ENCODE measurements at regions not wholly inside any gene's neighbourhood (a gene's known extent, or its start where the extent isn't known, plus 50 kb on each side); places are given as distances from the start of the nearest gene placed in this dataset.

- TF ChIP-seq, protein P1, sequence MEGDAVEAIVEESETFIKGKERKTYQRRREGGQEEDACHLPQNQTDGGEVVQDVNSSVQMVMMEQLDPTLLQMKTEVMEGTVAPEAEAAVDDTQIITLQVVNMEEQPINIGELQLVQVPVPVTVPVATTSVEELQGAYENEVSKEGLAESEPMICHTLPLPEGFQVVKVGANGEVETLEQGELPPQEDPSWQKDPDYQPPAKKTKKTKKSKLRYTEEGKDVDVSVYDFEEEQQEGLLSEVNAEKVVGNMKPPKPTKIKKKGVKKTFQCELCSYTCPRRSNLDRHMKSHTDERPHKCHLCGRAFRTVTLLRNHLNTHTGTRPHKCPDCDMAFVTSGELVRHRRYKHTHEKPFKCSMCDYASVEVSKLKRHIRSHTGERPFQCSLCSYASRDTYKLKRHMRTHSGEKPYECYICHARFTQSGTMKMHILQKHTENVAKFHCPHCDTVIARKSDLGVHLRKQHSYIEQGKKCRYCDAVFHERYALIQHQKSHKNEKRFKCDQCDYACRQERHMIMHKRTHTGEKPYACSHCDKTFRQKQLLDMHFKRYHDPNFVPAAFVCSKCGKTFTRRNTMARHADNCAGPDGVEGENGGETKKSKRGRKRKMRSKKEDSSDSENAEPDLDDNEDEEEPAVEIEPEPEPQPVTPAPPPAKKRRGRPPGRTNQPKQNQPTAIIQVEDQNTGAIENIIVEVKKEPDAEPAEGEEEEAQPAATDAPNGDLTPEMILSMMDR (IDR thresholded peaks at IDR 0.05), result no peak
- TF ChIP-seq POLR2AphosphoS5 (IDR thresholded peaks at IDR 0.05; ENCODE audit: low read depth, low read length) (no peak), TAF1 (IDR thresholded peaks at IDR 0.05; ENCODE audit: borderline replicate concordance, low read depth, low read length) (no peak), CHD2 (IDR thresholded peaks at IDR 0.05; ENCODE audit: low read length, partially characterized antibody) (no peak), FOXM1 (IDR thresholded peaks at IDR 0.05; ENCODE audit: low read depth) (no peak), EZH2phosphoT487 (IDR thresholded peaks at IDR 0.05; ENCODE audit: borderline replicate concordance, low read depth) (no peak), GABPA (IDR thresholded peaks at IDR 0.05; ENCODE audit: low read depth) (no peak), GATA2 (CRISPR knock-in tag; IDR thresholded peaks at IDR 0.05) (no peak)
- TF ChIP-seq, protein P2, sequence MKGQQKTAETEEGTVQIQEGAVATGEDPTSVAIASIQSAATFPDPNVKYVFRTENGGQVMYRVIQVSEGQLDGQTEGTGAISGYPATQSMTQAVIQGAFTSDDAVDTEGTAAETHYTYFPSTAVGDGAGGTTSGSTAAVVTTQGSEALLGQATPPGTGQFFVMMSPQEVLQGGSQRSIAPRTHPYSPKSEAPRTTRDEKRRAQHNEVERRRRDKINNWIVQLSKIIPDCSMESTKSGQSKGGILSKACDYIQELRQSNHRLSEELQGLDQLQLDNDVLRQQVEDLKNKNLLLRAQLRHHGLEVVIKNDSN (IDR thresholded peaks at IDR 0.05; ENCODE audit: borderline replicate concordance, low read depth), result no peak
- TF ChIP-seq, protein P3, sequence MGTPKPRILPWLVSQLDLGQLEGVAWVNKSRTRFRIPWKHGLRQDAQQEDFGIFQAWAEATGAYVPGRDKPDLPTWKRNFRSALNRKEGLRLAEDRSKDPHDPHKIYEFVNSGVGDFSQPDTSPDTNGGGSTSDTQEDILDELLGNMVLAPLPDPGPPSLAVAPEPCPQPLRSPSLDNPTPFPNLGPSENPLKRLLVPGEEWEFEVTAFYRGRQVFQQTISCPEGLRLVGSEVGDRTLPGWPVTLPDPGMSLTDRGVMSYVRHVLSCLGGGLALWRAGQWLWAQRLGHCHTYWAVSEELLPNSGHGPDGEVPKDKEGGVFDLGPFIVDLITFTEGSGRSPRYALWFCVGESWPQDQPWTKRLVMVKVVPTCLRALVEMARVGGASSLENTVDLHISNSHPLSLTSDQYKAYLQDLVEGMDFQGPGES (IDR thresholded peaks at IDR 0.05; ENCODE audit: low read depth, low read length), result no peak
- TF ChIP-seq, protein P4, sequence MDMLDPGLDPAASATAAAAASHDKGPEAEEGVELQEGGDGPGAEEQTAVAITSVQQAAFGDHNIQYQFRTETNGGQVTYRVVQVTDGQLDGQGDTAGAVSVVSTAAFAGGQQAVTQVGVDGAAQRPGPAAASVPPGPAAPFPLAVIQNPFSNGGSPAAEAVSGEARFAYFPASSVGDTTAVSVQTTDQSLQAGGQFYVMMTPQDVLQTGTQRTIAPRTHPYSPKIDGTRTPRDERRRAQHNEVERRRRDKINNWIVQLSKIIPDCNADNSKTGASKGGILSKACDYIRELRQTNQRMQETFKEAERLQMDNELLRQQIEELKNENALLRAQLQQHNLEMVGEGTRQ (IDR thresholded peaks at IDR 0.05; ENCODE audit: borderline replicate concordance, low read depth, low read length), result no peak
Observed at GRCh38 chr9:545480-545879, 296.0 kb upstream of the DMRT1 start.

All from SK-N-SH (cell line).